HG02642 (cell line): ENCODE measurements at regions not wholly inside any gene's neighbourhood (a gene's known extent, or its start where the extent isn't known, plus 50 kb on each side); places are given as distances from the start of the nearest gene placed in this dataset.
"Not testable (repeated sequence)": the region's sequence is repeated elsewhere in the genome, so short reads cannot be mapped to it uniquely, and the experiment has no call there.

Experiments
- ATAC-seq: cut with Tn5 transposase; IDR thresholded peaks from one replicate; pipeline ENCODE4 v1.9.1; 2021; ENCODE audit warnings: mild to moderate bottlenecking; ENCODE audit not compliant: unreplicated experiment, poor library complexity

GRCh38 chr5:163104464-163104863 lies 332.9 kb upstream of the CCNG1 start:
- ATAC-seq: no peak

DNA sequence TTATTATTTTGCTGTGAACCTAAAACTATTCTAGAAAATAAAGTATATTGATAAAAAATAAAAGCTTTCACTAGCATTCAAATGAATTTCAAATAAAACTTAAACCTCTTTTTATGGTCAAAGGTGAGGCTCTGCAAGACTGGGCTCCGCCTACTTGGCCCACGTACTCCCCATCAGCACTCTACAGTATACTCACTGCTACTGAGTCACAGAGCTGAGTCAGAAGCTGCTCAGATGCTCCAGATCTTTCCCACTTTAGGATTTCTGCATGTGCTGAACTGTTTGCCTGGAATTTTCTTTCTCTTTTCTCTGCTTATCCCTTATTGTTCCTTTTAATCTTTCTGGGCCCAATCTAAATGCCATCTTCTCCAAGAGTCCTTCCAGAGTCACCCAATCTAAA lies 331.9 kb upstream of the CCNG1 start:
- no peak for ATAC-seq

GRCh38 chr5:163106098-163106497 lies 331.3 kb upstream of the CCNG1 start:
- ATAC-seq: no peak

DNA sequence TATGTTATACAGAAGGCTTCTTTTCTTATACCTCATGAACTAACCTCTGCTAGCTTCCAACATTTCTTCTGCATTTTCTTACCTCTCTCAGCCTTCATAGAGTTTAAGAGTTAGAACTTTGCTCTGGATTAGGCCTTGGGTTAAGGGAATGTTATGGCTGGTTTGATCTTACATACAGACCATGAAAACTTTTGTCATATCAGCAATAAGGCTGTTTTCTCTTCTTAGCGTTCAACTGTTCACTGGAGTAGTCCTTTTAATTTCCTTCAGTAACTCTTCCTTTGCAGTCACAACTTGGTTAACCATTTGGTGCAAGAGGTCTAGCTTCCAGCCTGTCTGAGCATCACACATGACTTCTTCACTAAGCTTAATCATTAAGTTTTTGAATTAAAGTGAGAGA lies 329.0 kb upstream of the CCNG1 start:
- no peak for ATAC-seq

DNA sequence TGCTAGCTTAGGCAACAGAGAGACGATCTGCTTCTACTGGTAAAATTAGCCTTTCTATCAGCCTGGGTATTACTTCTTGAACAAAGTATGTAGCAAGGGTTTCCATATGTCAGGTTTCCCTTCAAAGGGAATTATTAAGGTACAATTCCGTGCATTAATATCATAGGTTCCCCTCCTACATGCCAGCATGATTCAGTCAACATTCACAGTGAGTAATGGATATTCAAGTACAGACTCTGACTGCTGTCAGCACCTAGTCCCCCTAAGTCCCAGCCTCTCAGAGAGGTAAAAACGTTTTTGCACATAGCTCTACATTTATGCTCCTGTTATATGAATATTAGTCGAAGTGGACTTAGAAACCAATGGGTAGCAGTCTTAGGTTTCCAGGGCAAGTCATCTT lies 322.4 kb upstream of the CCNG1 start:
- ATAC-seq: no peak

- not testable (repeated sequence) for ATAC-seq
These were observed 320.8 kb upstream of the CCNG1 start for GRCh38 chr5:163116618-163117017.

DNA sequence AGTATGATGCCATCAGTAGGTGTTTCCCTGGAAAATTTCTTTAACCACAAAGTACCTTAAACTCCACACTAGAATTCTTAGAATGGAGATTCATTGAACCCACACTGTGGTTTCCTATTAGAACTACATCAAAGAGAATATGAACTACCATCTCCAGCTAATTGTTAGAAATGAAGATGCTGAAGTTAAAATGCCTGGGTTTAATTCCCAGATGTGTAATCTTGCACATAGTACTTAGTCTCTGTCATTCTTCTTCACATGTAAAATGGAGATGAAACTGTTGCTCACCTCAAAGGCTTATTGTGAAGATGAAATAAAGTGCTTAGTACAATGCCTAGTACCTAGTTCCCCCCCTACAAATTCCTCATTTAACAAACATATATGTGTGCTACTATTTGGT lies 303.3 kb upstream of the CCNG1 start:
- ATAC-seq: no peak

DNA sequence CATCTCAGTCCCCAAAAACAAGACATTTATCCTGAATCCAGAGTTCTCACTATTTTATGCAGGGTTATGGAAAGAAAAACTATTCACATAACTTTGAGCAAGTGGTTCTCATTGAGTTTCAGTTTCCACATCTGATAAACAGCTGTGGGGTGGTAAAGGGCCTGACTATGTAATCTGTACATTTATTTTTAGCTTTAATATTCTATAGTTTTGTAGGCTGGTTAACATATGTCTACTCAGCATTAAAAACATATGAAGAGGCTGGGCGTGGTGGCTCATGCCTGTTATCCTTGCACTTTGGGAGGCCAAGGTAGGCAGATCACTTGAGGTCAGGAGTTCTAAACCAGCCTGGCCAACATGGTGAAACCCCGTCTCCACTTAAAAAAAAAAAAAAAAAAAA lies 301.5 kb upstream of the CCNG1 start:
- no peak for ATAC-seq

DNA sequence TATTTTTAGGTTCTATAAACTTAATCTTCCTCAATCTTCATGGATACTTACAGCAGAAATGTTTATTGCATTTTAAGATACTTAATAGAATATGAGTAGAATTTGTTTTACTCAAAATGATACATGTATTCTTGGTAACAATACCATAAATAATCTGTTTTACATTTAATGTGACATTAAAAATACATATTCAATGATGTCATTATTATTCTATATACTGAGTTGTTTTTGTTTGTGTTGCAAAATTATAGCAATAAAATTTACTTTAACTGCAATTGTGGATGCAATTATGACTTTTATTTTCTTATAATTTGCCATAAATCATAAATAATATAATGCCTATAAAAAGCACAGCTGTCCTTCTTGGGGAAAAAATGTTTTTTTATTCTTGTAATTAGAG lies 275.9 kb upstream of the CCNG1 start:
- no peak for ATAC-seq

- ATAC-seq: no peak
These were observed 274.8 kb upstream of the CCNG1 start for GRCh38 chr5:163162645-163163044.

DNA sequence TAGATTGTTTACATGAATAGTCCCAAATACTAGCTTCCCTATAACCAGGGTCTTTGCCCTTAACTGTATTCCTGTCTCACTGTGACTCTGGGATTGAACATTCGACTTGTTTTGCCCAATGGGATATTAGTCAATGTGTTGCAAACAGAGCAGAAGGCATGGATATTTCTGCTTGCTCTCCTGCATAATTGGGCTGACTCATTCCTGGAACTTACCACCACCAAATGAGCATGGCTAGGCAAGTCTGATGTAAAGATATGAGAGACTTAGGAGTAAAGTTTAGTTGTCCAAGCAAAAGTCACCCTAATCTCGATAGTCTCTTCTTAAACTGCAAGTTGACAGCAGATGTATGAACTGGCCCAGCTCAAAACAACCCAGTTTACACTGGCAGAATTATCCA lies 273.5 kb upstream of the CCNG1 start:
- ATAC-seq: no peak

GRCh38 chr5:163165277-163165676 lies 272.1 kb upstream of the CCNG1 start:
- no peak for ATAC-seq

DNA sequence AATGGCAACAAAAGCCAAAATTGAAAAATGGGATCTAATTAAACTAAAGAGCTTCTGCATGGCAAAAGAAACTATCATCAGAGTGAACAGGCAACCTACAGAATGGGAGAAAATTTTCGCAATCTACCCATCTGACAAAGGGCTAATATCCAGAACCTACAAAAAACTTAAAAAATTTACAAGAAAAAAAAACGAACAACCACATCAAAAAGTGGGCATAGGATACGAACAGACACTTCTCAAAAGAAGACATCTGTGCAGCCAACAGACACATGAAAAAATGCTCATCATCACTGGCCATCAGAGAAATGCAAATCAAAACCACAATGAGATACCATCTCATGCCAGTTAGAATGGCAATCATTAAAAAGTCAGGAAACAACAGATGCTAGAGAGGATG lies 267.2 kb upstream of the CCNG1 start:
- not testable (repeated sequence) for ATAC-seq

- no peak for ATAC-seq
These were observed 264.7 kb upstream of the CCNG1 start for GRCh38 chr5:163172540-163173338.

- ATAC-seq: no peak
These were observed 259.4 kb upstream of the CCNG1 start for GRCh38 chr5:163177971-163178370.

- ATAC-seq: no peak
These were observed 252.1 kb upstream of the CCNG1 start for GRCh38 chr5:163185315-163185714.

- no peak for ATAC-seq
These were observed 248.3 kb upstream of the CCNG1 start for GRCh38 chr5:163189023-163189553.

DNA sequence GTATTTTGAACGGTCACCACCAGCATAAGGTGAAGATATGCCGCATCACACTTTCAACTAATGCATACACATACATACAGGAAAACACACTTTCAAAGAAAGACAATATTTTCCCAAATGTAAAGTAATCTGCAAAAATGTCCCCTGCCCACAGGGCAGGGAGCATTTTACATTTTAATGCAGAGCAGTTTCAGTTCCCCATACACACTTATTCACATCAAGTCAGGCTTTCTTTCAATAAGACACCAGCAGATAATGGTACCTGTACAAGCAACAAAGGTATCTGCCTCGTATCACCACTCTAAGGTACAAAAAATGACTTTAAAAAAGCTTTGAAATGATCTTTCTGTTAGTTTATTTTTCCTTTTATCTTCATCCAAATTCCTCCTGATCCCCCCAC lies 247.1 kb upstream of the CCNG1 start:
- no peak for ATAC-seq

- ATAC-seq: no peak
These were observed 246.6 kb upstream of the CCNG1 start for GRCh38 chr5:163190784-163191183.

DNA sequence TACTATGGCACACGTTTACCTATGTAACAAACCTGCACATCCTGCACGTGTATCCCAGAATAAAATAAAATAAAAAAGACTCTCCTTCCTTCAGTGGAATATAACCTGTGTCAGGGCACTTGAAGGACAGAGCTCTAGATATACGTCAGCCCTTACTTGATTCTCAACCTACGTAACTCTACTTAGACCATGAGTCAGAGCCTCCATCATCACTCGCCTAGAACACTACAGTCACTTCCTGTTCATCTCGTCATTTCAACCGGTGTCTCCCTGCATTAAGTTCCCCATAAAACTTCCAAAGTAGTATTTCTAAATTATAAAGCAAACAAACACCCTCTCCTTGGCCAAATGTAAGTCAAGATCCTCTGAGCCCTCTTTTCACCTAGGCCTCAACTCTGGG lies 243.5 kb upstream of the CCNG1 start:
- ATAC-seq: no peak

GRCh38 chr5:163205645-163206044 lies 231.8 kb upstream of the CCNG1 start:
- no peak for ATAC-seq

DNA sequence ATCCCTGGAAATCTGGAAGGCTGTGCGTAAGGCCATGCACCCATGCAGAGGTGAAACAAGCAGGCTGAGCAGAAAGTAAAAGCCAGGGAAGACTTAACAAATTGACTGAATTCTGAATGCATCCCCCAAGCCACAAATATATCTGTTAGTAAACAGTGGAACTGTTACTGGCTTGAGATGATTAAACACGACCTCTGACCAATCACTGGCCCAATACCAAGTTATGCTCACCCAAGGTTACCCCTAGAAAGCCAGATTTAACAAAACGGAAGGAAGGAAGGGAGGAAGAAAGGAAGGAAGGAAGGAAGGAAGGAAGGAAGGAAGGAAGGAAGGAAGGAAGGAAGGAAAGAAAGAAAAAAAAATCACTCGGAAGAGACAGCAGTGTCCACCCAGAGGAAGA lies 215.8 kb upstream of the CCNG1 start:
- no peak for ATAC-seq
